CD14-positive monocyte (primary cell): ENCODE measurements at regions not wholly inside any gene's neighbourhood (a gene's known extent, or its start where the extent isn't known, plus 50 kb on each side); places are given as distances from the start of the nearest gene placed in this dataset.

Source experiments
- DNase-seq, 3 donors: peaks; one replicate each; pipeline ENCODE4 v3.0.0-alpha.2; 2011 to 2022
- H2AFZ ChIP-seq: 2 replicates; pipeline ENCODE4 v1.6.0; 2012; ENCODE audit warnings: mild to moderate bottlenecking, low read depth, low read length, inconsistent platforms; ENCODE audit not compliant: insufficient read depth, poor library complexity, severe bottlenecking
- H3K27ac ChIP-seq, 2 donors: 1 replicate in 1 of 2; 2 replicates in 1 of 2; pipeline ENCODE4 v1.5.1; 2012 to 2013; ENCODE audit warnings: low read length in 2 of 2, control low read depth in 1 of 2, inconsistent platforms in 1 of 2, low read depth in 1 of 2, mild to moderate bottlenecking in 1 of 2
- H3K27me3 ChIP-seq, 2 donors: one replicate each; pipeline versions ENCODE4 v1.6.0 to v1.6.1; 2011 to 2013; ENCODE audit warnings: low read length in 2 of 2; ENCODE audit not compliant: control insufficient read depth in 2 of 2, insufficient read depth in 2 of 2
- H3K36me3 ChIP-seq, 2 donors: replicated peaks in 1 of 2; 1 replicate in 1 of 2; 2 replicates in 1 of 2; pipeline versions ENCODE4 v1.5.1 to v1.6.1; 2012 to 2013; ENCODE audit warnings: low read length in 2 of 2, control low read depth in 1 of 2, inconsistent platforms in 1 of 2, mild to moderate bottlenecking in 1 of 2; ENCODE audit not compliant: insufficient read depth in 2 of 2, control insufficient read depth in 1 of 2
- H3K4me1 ChIP-seq, 2 donors: 1 replicate in 1 of 2; 2 replicates in 1 of 2; pipeline versions ENCODE4 v1.5.1 to v1.6.1; 2012 to 2013; ENCODE audit warnings: low read length in 2 of 2, control low read depth in 1 of 2, inconsistent platforms in 1 of 2, mild to moderate bottlenecking in 1 of 2, moderate library complexity in 1 of 2; ENCODE audit not compliant: insufficient read depth in 2 of 2, control insufficient read depth in 1 of 2
- H3K4me2 ChIP-seq: replicated peaks from 2 replicates; pipeline ENCODE3; 2012; ENCODE audit warnings: low read length, moderate library complexity, mild to moderate bottlenecking; ENCODE audit not compliant: poor library complexity, severe bottlenecking; ENCODE audit errors: extremely low read depth
- H3K4me3 ChIP-seq, 3 experiments: fragments of 200-600 bp in 1 of 3; sonication (generic) in 1 of 3; replicated peaks in 1 of 3; 1 replicate in 2 of 3; 2 replicates in 1 of 3; pipeline ENCODE4 v1.5.1; 2011 to 2013; ENCODE audit warnings: low read length in 3 of 3, mild to moderate bottlenecking in 3 of 3, control low read depth in 2 of 3, low read depth in 2 of 3, inconsistent platforms in 1 of 3, moderate library complexity in 1 of 3
- H3K79me2 ChIP-seq: 2 replicates; pipeline ENCODE4 v1.6.0; 2012; ENCODE audit warnings: mild to moderate bottlenecking, control low read depth, inconsistent platforms, low read length, moderate library complexity; ENCODE audit not compliant: insufficient read depth
- H3K9ac ChIP-seq: 2 replicates; pipeline ENCODE4 v1.6.0; 2017; ENCODE audit warnings: low read length, mild to moderate bottlenecking; ENCODE audit not compliant: insufficient read depth, poor library complexity, severe bottlenecking
- H3K9me3 ChIP-seq, 2 donors: replicated peaks in 1 of 2; 1 replicate in 1 of 2; 2 replicates in 1 of 2; pipeline versions ENCODE4 v1.5.1 to v1.6.1; 2012 to 2013; ENCODE audit warnings: low read length in 2 of 2, control low read depth in 1 of 2; ENCODE audit not compliant: control insufficient read depth in 1 of 2, insufficient read depth in 1 of 2
- H4K20me1 ChIP-seq: 2 replicates; pipeline ENCODE4 v1.6.0; 2012; ENCODE audit warnings: mild to moderate bottlenecking, low read length, control low read depth, moderate library complexity; ENCODE audit not compliant: insufficient read depth
- H3K27ac Mint-ChIP-seq, 7 donors: one replicate each; pipeline ENCODE4 v1.8.0; 2020; ENCODE audit warnings: mild to moderate bottlenecking in 7 of 7, mixed read lengths in 7 of 7, moderate library complexity in 6 of 7, inconsistent platforms in 2 of 7
- H3K27me3 Mint-ChIP-seq, 3 donors: one replicate each; pipeline ENCODE4 v1.8.0; 2021 to 2022; ENCODE audit warnings: low read depth in 3 of 3, mild to moderate bottlenecking in 3 of 3, mixed read lengths in 3 of 3, moderate library complexity in 3 of 3, inconsistent platforms in 1 of 3
- H3K36me3 Mint-ChIP-seq, 2 donors: one replicate each; pipeline ENCODE4 v1.8.0; 2020; ENCODE audit warnings: mixed read lengths in 2 of 2, inconsistent platforms in 1 of 2, mild to moderate bottlenecking in 1 of 2
- H3K4me1 Mint-ChIP-seq: one replicate; pipeline ENCODE4 v1.8.0; 2020; ENCODE audit warnings: mild to moderate bottlenecking, mixed read lengths
- H3K4me3 Mint-ChIP-seq, 2 donors: one replicate each; pipeline ENCODE4 v1.8.0; 2020; ENCODE audit warnings: mild to moderate bottlenecking in 2 of 2, mixed read lengths in 2 of 2, moderate library complexity in 1 of 2
- H3K9me3 Mint-ChIP-seq, 7 donors: one replicate each; pipeline ENCODE4 v1.8.0; 2020 to 2022; ENCODE audit warnings: mixed read lengths in 7 of 7, mild to moderate bottlenecking in 6 of 7, moderate library complexity in 6 of 7, inconsistent platforms in 2 of 7
- CTCF ChIP-seq: fragments of 200-600 bp; IDR thresholded peaks from one replicate; pipeline ENCODE4 v1.8.0; 2022; ENCODE audit warnings: antibody characterized with exemption, mild to moderate bottlenecking
- WGBS: methylation state at CpG from one replicate; pipeline ENCODE4 v1.1.5; 2013; ENCODE audit warnings: missing lambda C conversion rate; ENCODE audit not compliant: insufficient coverage; 5-methylcytosine and 5-hydroxymethylcytosine counted together
- intact Hi-C, 2 donors: fragments of 100-400 bp; cut with micrococcal nuclease; formaldehyde crosslinking; loops; one replicate each; pipeline versions ENCODE4 v1.15.0 to v1.15.1; 2023

- Mint-ChIP-seq H3K27ac (no peak overlapping the region), H3K4me1 (peaks cover 18% of the 10 kb centered on the region), H3K9me3 (peaks cover 0 to 6% (median 0%) of the 10 kb centered on the region in 7 donors), H3K4me3 (no peak overlapping the region), H3K36me3 (no peaks in the 10 kb centered on the region), H3K27me3 (no peaks in the 10 kb centered on the region)
- no peak overlapping the region for H3K9ac ChIP-seq
- no peak for DNase-seq
- H2AFZ ChIP-seq = no peak overlapping the region
- WGBS = no CpG with 5 or more reads among the region's 2 CpGs
- no peaks in the 10 kb centered on the region for H3K27me3 ChIP-seq
- no peaks in the 10 kb centered on the region for H3K79me2 ChIP-seq
- intact Hi-C loops = no loop called here
- H3K4me1 ChIP-seq = peaks cover 5% of the 10 kb centered on the region in 2 donors
- no peak for TF ChIP-seq CTCF
- no peak overlapping the region for H3K4me3 ChIP-seq
- no peaks in the 10 kb centered on the region for H3K36me3 ChIP-seq
- H4K20me1 ChIP-seq = no peaks in the 10 kb centered on the region
- no peak overlapping the region for H3K4me2 ChIP-seq
- H3K27ac ChIP-seq = no peak overlapping the region
- H3K9me3 ChIP-seq = no peaks in the 10 kb centered on the region
These were observed 124.1 kb upstream of the HNRNPA3 start for GRCh38 chr2:177088529-177088928.

- Mint-ChIP-seq H3K27ac (no peak overlapping the region), H3K36me3 (no peaks in the 10 kb centered on the region), H3K4me1 (no peaks in the 10 kb centered on the region), H3K9me3 (peaks cover 0 to 6% (median 0%) of the 10 kb centered on the region in 7 donors), H3K4me3 (no peak overlapping the region), H3K27me3 (peaks cover 0 to 2% (median 0%) of the 10 kb centered on the region in 3 donors)
- Histone ChIP-seq H3K27ac (no peak overlapping the region), H3K4me1 (no peaks in the 10 kb centered on the region), H3K4me2 (no peak overlapping the region), H3K9me3 (no peaks in the 10 kb centered on the region), H3K4me3 (no peak overlapping the region), H3K27me3 (no peaks in the 10 kb centered on the region), H4K20me1 (no peaks in the 10 kb centered on the region), H2AFZ (no peak overlapping the region), H3K9ac (no peak overlapping the region), H3K36me3 (no peaks in the 10 kb centered on the region), H3K79me2 (no peaks in the 10 kb centered on the region)
- no peak for DNase-seq
- intact Hi-C loops = no loop called here
- no peak for TF ChIP-seq CTCF
- WGBS = 40% methylated on average over 3 of the region's 5 CpGs
These were observed 121.6 kb upstream of the HNRNPA3 start for GRCh38 chr2:177090967-177091366.
